NCI-H2171 treated with DMSO at 0.1 percent for 48 hours (cell line): ENCODE measurements at regions not wholly inside any gene's neighbourhood (a gene's known extent, or its start where the extent isn't known, plus 50 kb on each side); places are given as distances from the start of the nearest gene placed in this dataset.
A peak's percentile ranks its signal among the peaks of the same experiment; 100 is the strongest.
"Not testable (repeated sequence)": the region's sequence is repeated elsewhere in the genome, so short reads cannot be mapped to it uniquely, and the experiment has no call there.

Source experiments
- DNase-seq: peaks from one replicate; lab custom pipeline; 2025; lab: John Stamatoyannopoulos, UW

- no peak for DNase-seq
These were observed 92.5 kb downstream of the MMUT start for GRCh38 chr6:49370518-49370917.

GRCh38 chr6:49366539-49366938 is 96.5 kb downstream of the MMUT start:
- no peak for DNase-seq

GRCh38 chr6:49348561-49348960 is 114.5 kb downstream of the MMUT start:
- no peak for DNase-seq

GRCh38 chr6:49342410-49342809 is 120.6 kb downstream of the MMUT start:
- no peak for DNase-seq

- DNase-seq: no peak
These were observed 121.2 kb downstream of the MMUT start for GRCh38 chr6:49341869-49342268.

- no peak for DNase-seq
These were observed 124.0 kb downstream of the MMUT start for GRCh38 chr6:49339096-49339495.

- DNase-seq: peak; percentile 24
These were observed 126.4 kb downstream of the MMUT start for GRCh38 chr6:49336514-49337131.

- DNase-seq: no peak
These were observed 129.5 kb downstream of the MMUT start for GRCh38 chr6:49333345-49334125.

GRCh38 chr6:49332781-49333180 is 130.3 kb downstream of the MMUT start:
- no peak for DNase-seq

- DNase-seq: no peak
These were observed 133.9 kb downstream of the MMUT start for GRCh38 chr6:49329186-49329585.

GRCh38 chr6:49328051-49328744 is 134.9 kb downstream of the MMUT start:
- DNase-seq: no peak

- no peak for DNase-seq
These were observed 135.5 kb downstream of the MMUT start for GRCh38 chr6:49327571-49327970.

- DNase-seq: no peak
These were observed 136.0 kb downstream of the MMUT start for GRCh38 chr6:49327005-49327404.

- DNase-seq: no peak
These were observed 136.7 kb downstream of the MMUT start for GRCh38 chr6:49326347-49326746.

GRCh38 chr6:49325891-49326290 is 137.2 kb downstream of the MMUT start:
- no peak for DNase-seq

GRCh38 chr6:49322861-49323260 is 140.2 kb downstream of the MMUT start:
- DNase-seq: no peak

- DNase-seq: no peak
These were observed 141.4 kb downstream of the MMUT start for GRCh38 chr6:49321561-49322072.

GRCh38 chr6:49305010-49305409 is 158.0 kb downstream of the MMUT start:
- no peak for DNase-seq

- not testable (repeated sequence) for DNase-seq
These were observed 158.7 kb downstream of the MMUT start for GRCh38 chr6:49304393-49304792.

GRCh38 chr6:49300911-49301310 is 162.1 kb downstream of the MMUT start:
- no peak for DNase-seq

- no peak for DNase-seq
These were observed 162.6 kb downstream of the MMUT start for GRCh38 chr6:49300443-49300842.

GRCh38 chr6:49299279-49299678 is 163.8 kb downstream of the MMUT start:
- DNase-seq: no peak

GRCh38 chr6:49284180-49284579 is 178.9 kb downstream of the MMUT start:
- DNase-seq: no peak
